MM.1S (cell line): ENCODE measurements at regions not wholly inside any gene's neighbourhood (a gene's known extent, or its start where the extent isn't known, plus 50 kb on each side); places are given as distances from the start of the nearest gene placed in this dataset.

Experiments
- CTCF ChIP-seq: fragments of 300-600 bp; sonication (generic); IDR thresholded peaks from 2 replicates; pipeline ENCODE4 v1.5.1; 2016; ENCODE audit warnings: antibody characterized with exemption, low read length, mixed read lengths
- EZH2 ChIP-seq: fragments of 300-600 bp; sonication (generic); optimal IDR thresholded peaks from 2 replicates; pipeline ENCODE3; 2017; ENCODE audit warnings: low read depth, mild to moderate bottlenecking, antibody characterized with exemption, low read length, mixed read lengths

GRCh38 chr12:115847398-115847797 lies 430.1 kb downstream of the MED13L start:
- TF ChIP-seq CTCF, result no peak
- no peak for TF ChIP-seq EZH2
